HG03342 (cell line): ENCODE measurements at regions not wholly inside any gene's neighbourhood (a gene's known extent, or its start where the extent isn't known, plus 50 kb on each side); places are given as distances from the start of the nearest gene placed in this dataset.
"Not testable (repeated sequence)": the region's sequence is repeated elsewhere in the genome, so short reads cannot be mapped to it uniquely, and the experiment has no call there.

Experiments
- ATAC-seq: cut with Tn5 transposase; IDR thresholded peaks from one replicate; pipeline ENCODE4 v1.9.1; 2021; ENCODE audit warnings: mild to moderate bottlenecking, moderate library complexity; ENCODE audit not compliant: unreplicated experiment

DNA sequence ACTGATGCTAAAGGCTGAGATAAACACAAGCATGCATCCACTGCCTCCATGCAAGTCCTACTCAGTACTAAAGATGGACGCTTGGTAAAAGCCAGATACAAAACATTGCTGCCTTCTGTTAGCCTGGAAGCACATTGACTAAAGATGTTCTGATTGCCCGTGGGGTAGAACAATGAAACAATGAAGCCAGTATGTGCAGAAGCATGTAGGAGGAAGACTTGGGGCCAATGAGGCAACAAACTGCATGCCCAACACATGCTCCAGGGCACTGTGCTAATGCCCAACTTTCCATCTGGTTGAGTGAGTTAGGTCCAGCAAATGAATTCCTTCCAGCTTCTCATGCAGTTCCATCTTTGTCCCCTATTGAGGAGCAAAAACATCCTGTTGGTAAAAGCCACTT lies 1245.5 kb downstream of the GATA3 start:
- no peak for ATAC-seq

DNA sequence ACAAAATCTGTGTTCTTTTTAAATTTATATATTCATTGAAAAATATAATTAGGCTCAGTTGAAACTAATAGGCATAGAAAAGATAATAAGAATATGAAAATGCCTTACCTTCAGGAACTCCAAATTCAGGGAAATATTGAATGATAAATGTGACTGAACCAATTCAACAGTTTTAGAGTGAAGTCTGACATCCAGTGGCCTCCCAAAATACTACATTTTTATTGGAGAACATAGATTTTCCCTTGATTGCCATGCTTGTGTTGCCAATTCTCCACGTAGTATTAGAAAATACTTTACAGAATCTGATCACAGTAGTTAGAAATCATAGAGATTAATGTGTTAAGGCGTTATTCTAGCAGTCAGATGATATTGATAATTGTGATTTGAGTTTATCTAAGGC lies 1246.7 kb downstream of the GATA3 start:
- no peak for ATAC-seq

DNA sequence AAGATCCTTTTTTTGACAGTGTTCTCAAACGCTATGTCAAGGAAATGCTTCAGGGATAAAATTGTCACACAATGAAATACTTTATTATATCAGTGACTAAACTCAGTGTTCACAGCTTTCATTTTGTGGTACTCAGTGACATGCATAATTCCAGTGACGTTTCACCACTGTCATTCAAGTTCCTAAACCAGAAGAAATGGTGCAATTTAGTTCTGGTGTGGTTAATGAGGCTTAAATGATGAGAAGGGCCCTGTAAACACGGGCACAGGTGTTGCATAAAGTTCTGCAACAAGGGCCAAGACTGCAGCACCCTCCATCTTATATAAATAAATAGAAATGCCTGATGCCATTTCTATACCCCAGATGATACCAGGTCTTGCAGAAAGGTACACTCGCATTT lies 1247.1 kb downstream of the GATA3 start:
- no peak for ATAC-seq

DNA sequence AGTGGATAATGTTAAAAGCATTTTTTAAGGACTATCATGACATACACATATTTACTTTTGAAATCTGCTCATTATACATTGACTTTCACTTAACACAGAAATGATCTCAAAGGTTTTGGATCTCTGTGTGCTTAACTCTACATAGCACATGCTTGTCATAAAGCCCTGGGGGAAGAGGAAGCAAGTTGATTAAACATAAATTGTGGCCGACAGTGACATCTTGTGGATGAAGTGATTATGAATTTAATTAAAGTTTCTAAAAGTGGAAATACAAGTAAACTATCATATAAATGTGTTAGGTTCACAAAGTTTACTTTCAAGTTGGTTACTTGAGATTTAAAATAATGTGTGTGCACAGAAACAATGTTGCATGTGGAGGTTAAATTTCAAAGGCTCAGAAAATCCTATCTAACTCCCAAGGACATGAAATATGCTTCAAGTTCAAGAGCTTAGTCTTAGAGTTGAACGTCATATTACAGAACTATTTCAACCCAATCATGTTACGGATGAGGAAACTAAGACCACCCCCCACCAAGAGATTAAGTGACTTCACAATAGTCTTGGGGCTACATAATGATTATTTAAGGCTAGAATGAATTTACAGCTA lies 1247.8 kb downstream of the GATA3 start:
- no peak for ATAC-seq

DNA sequence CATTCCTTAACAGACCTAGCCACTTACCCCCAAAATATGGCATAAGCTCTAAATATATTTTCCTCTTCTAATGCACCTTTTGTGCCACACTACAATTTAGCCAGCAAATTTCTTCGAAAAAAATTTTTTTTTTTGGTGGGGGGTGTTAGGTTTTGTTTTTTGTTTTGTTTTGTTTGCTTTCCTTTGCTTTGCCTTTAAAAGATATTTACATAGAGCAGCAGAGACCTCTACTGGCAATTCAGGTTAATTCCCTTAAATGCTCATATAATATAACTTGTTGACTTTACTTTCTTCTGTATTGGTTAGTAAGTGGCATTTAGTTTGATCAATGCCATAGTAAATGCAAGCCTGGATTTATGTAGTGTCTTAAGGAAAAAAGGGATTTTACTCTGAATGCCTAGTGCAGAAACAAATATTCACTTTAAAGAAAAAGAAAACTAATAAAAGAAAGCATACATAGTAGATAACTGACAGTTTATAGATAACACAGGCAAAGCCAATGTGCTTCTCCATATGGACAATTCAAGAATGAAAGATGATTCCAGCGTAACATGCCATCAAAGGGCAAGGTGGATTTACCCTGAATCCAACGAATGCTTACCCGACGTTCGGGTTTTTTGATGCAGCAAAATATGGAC lies 1250.6 kb downstream of the GATA3 start:
- ATAC-seq: peak; percentile 52

DNA sequence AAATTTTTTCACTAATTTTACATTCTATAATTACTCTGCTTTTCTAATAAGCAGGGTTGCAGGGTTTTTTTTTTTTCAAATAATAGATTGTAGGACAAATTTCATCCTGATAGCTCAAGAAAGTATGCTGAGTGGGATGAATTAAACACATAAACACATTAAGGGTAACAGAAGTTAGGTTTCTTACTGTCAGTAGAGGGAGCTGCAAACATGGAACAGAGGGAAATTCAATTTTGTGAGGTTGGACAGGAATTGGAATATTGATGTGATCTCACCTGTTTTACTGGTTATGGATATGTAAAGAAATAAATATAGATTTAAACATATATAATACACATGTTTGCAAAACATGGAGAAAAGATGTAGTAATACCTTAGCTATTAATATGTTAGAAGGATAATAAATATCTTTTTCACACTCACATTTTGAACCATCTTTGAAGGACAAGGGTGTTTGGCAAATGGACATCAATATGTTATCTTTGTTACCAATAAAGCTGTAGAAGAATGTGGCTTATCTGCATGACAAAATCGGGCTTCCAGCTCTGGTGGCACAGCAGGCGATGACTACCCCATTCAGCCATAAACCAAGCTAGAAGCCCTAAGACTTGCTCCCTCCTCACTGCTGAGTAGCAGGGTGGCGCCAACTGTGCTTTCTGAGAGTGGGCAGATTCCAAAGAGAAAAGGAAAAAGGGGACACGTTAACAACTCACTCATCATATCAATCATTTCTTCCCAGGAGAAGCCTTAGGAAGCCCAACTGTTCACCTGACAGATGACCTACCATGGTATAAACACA lies 1257.4 kb downstream of the GATA3 start:
- no peak for ATAC-seq

DNA sequence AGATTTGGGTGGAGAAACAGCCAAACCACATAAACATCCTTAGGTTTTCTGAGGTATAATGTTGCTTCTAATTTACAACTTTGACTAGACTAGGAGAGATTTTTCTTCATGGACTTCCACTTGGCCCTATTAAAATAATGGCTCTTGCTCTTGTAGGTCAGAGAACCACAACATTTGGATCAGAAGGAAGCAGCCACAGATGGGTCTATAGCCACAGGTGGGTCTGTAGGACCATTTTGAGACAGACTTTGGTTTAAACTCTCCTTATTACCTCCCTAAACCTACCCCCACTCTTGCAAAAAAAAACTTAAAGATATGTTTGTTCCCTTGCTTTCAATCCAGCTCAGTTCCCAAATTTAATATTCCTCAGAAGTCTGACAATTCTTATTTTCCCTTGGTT lies 1260.8 kb downstream of the GATA3 start:
- ATAC-seq: no peak

DNA sequence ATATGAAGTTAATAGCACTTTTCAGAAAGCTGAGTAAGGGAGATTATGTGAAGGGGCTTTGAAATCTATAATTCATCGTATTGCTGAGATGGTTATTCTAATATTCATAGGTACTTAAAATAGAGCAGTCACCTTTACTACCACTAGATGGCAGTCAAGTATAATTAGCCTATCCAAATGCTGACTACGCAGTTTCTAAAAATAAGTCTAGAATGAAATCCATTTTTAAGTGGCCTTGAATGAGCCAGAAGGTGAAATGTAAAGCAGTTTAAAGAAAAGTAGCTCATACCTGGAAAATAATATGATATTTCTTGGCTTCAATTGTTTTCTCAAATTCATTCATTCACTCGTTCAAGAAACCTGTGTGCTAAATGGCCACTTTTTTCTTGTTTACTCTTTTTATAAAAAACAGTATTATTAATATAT lies 1277.1 kb downstream of the GATA3 start:
- ATAC-seq: peak; percentile 86

DNA sequence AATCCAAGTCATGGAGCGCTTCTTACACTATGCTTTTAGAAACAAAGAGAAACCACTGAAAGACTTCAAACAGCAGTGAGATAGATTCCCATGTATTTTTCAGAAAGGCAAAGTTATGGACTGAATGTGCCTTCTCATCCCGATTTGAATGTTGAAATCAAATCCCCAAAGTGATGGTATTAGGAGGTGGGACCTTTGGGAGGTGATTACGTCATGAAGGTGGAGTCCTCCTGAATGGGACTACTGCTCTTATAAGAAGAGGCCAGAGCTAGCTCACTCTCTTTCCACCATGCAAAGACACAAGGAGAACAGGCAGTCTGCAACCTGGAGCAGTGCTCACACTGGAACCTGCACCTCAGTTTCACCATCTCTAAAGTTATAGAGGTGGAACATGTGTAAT lies 1279.8 kb downstream of the GATA3 start:
- ATAC-seq: no peak

DNA sequence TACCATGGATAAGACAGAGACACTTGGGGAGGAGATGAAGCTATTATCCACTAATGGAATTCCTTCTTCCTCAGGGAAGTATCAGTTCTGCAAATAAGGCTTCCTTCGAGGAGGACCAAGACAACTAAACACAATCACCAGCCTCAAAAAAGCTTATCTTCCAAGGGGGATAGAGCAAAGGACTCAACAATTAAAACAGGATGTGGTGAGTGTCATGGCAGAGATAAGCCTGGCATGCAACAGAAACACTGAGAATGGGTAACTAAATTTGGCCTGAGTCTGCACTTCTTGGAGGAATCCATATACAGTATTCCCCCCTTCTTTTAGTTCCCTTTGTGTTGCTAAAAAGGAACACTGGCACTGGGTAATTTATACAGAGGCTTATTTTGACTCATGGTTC lies 1285.2 kb downstream of the GATA3 start:
- no peak for ATAC-seq

DNA sequence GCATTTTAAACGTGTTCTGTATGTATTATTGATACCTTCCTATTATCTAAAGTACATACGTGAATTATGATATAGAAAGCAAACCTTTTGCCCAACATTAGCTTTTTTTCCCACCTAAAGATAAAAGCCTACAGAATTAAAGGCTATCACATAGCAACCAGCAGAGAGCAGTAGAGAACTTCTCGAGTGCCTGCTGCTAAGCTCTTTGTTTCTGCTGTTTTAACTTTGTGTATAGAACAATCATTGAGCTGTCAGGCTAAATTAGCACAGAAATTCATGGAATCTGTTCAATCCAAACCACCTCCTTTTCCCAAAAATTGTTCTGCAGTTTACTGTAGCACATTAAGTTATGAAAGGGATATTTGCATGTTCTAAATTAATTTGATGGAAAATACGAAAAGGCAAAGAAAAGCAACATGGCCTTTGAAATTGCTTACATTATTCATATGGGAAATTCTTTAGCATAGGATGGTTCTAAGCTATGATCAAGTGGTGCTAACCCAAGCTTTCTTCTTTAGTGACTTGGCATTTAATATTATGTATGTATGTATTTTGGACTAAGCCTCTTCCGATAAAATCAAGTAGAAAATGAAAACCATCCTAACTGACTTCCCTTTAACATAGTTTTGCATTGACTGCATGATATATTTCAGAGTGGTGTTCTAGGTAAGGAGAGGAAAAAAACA lies 1288.5 kb downstream of the GATA3 start:
- ATAC-seq: peak; percentile 58

DNA sequence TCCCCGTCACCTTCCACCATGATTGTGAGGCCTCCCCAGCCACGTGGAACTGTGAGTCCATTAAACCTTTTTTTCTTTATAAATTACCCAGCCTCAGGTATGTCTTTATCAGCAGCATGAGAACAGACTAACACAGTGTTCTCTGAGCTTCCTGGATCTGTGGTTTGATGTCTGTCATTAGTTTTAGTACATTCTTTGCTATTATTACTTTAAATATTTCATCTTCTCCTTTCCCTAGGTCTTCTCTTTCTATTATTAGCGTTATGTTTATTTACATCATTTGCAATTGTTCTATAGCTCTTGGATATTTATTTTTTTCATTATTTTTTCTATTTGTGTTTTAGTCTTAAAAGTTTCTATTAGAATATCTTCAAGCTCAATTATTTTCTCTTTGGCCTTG lies 1293.4 kb downstream of the GATA3 start:
- ATAC-seq: not testable (repeated sequence)

DNA sequence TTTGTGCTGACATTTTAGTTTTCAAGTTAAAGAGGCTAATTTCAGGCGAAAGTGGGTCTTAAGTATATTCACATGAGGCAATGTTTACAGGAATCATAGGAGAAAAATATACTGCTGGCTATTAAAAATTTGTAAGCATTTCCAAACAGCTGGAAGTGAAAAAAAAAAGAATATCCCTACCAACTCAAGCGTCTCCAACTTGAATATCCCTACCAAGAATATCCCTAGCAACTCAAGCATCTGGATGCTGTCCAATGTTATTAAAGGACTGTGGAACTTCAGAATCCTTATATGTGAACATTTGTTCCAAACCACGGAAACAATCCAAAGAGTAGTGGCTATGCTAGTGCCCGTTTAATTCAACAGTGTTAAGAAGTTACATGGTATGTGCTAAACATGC lies 1303.0 kb downstream of the GATA3 start:
- no peak for ATAC-seq

DNA sequence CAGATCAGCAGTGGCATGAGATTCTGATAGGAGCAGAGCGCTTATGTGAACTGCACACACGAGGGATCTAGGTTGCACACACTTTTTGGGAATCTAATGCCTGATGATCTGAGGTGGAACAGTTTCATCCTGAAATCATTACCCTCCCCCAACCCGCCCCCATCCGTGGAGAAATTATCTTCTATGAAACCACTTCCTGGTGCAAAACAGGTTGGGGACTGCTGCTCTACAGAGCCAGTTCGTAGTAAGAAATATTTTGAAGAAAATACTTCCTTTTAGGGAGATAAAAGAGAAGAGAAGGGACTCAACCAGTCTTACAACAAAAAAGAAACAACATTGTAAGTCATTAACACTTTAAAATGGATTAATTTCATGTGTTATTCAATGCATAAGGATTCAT lies 1308.2 kb downstream of the GATA3 start:
- ATAC-seq: no peak

DNA sequence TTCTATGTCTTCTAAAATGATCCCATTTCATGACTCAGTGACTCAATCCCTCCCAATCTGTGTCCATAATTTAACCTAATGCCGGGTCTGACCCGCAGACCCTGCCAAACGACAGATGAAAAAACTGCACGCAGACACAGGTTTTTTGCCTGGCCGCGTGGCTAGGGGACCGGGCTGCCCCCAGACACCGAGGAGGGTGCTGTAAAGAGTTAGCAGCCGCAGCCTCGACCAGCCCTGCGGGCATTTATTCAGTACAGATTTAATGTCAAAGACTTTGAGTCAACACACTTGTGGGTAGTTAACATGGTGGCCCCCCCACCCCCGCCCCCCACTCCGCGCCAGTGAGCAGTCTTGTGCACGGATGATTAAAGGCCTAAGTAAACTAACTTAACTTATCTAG lies 1324.7 kb downstream of the GATA3 start:
- no peak for ATAC-seq

DNA sequence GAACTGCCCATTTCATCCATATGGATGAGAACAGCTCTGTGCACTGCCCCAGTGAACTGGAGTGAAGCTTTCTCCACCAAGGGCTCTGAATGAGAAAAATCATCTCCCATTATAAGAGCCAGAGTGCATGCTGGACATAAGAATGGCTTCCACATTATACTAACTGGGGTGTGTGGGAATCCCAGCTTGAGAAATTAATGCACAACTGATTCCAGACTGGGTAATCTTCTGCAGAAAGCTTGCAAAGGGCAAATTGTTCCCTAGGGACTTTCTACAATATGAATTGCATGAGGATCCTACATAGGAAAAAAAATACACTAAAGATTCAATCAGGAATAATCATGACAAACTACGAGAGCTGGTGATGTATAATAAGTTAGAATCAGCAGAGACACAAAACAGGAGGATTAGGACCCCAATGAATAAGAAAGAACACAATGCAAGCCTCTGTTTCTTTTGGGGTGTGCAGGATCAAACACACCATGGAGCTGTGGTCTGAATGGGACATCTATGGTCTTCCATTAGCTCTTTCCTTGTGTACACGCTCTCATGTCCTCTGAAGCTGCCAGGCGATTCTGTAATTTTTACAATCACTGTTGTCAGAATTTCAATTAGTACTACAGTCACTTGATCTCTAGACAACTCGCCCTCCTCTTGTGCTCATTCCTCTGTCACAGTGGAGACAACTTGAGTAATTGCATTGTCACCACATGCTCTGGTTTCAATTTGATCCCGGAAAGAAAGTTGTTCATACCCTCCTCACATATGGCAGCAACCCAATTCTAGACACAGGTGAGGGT lies 1327.4 kb downstream of the GATA3 start:
- ATAC-seq: no peak

DNA sequence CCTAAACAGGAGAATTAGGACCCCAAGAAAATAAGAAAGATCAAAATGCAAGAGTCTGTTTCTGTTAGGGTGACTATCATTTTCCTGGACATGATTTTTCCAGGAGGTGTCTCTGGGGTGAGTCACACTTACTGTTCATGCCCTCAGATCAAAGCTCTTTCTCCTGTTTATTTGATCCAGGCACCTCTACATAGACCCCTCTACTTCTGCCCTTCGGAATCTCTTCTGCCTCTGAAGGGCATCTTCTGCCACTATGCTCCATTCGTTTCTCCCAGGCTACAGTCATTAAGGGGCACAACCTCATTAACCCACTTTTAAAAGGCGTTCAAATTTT lies 1328.0 kb downstream of the GATA3 start:
- no peak for ATAC-seq

DNA sequence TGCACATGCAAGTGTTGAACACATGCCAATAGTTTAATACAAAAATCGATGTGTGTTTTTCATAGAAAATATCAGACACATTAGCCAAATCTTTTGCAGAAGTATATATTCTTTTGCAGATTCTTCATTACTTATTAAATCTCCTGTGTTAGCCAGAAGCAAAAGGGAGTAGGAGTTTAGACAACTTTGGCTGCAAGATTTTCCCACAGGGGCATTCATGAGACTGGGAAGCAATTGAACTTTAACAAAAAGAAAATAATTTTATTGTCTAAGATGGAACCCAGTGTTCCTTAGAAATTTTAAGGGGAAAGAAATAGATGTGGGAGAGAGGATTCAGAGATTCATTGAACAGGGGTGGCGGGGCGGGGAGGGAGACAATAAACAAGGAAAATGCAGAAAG lies 1336.0 kb downstream of the GATA3 start:
- ATAC-seq: no peak

DNA sequence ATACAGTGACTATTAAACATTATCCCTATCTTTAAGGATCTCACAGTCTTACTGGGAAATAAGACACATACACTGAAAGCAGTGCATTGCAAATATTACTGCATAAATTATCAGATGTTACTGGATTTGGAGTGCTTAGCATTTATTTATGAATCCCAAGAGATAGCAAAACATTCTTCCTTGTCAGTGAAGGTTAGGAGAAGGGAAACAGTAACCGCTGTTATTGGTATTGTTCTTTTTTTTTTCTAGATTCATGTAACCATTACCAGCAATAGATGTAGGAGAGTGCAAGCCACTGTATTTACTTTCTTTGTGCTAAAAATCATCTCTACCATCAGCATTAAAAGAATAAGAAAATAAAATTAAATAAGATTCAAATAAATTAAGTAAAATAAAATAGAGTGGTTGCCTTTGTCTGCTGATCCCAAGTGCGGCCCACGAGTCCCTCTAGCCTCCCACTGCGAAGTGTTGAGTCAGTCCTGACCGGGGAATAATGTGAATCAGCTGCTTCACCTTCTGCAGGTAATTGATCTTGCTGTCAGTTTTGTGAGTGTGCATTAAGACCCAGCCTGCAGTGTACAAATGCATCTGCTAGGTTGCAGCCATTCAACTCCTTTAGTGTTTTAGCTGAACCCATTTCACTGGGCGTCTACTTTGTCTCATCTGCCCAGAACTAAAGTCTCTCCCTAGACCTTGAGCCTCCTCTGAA lies 1344.9 kb downstream of the GATA3 start:
- no peak for ATAC-seq

DNA sequence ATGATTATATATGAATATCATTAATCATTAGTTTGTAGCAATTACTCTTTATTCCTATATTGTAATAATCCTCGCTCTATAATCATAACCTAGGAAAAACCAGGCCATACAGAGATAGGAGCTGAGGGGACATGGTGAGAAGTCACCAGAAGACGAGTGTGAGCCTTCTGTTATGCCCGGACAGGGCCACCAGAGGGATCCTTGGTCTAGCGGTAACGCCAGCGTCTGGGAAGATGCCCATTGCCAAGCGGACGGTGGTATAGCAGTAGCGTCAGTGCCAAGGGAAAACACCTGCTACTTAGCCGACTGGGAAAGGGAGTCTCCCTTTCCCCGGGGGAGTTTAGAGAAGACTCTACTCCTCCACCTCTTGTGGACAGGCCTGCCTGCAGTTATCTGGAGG lies 1347.6 kb downstream of the GATA3 start:
- not testable (repeated sequence) for ATAC-seq
